ENCODE measurements at regions not wholly inside any gene's neighbourhood (a gene's known extent, or its start where the extent isn't known, plus 50 kb on each side); places are given as distances from the start of the nearest gene placed in this dataset.
"Not testable (repeated sequence)": the region's sequence is repeated elsewhere in the genome, so short reads cannot be mapped to it uniquely, and the experiment has no call there.

GRCh38 chr6:9744119-9744518 lies 670.8 kb downstream of the TFAP2A start:
- no peak for TF ChIP-seq CTCF (IDR thresholded peaks at IDR 0.05)
- Histone ChIP-seq H3K36me3 (no peaks in the 10 kb centered on the region), H3K27me3 (no peaks in the 10 kb centered on the region), H3K9me3 (no peaks in the 10 kb centered on the region), H3K4me3 (no peak overlapping the region), H3K27ac (no peak overlapping the region), H3K4me1 (no peaks in the 10 kb centered on the region)
- DNase-seq (ENCODE audit: low spot score): no peak

GRCh38 chr6:9732056-9732455 lies 682.8 kb downstream of the TFAP2A start:
- Histone ChIP-seq H3K9me3 (no peaks in the 10 kb centered on the region), H3K27me3 (no peaks in the 10 kb centered on the region), H3K36me3 (no peaks in the 10 kb centered on the region), H3K27ac (no peak overlapping the region), H3K4me1 (no peaks in the 10 kb centered on the region), H3K4me3 (no peak overlapping the region)
- no peak for DNase-seq (ENCODE audit: low spot score)
- no peak for TF ChIP-seq CTCF (IDR thresholded peaks at IDR 0.05)

- not testable (repeated sequence) for H3K36me3 ChIP-seq; H3K9me3 ChIP-seq; H3K27me3 ChIP-seq; H3K4me1 ChIP-seq; DNase-seq (ENCODE audit: low spot score); H3K4me3 ChIP-seq; H3K27ac ChIP-seq
Measured at GRCh38 chr6:9725776-9726175, 689.1 kb downstream of the TFAP2A start.

GRCh38 chr6:9717568-9717967 lies 697.3 kb downstream of the TFAP2A start:
- H3K36me3 ChIP-seq: no peaks in the 10 kb centered on the region
- H3K4me1 ChIP-seq: no peaks in the 10 kb centered on the region
- H3K9me3 ChIP-seq: no peaks in the 10 kb centered on the region
- H3K4me3 ChIP-seq: no peak overlapping the region
- no peaks in the 10 kb centered on the region for H3K27me3 ChIP-seq
- DNase-seq (ENCODE audit: low spot score): no peak
- H3K27ac ChIP-seq: no peak overlapping the region
- TF ChIP-seq CTCF (IDR thresholded peaks at IDR 0.05): no peak

- Histone ChIP-seq H3K9me3 (no peaks in the 10 kb centered on the region), H3K27me3 (no peaks in the 10 kb centered on the region), H3K27ac (no peak overlapping the region), H3K4me3 (no peak overlapping the region), H3K4me1 (no peaks in the 10 kb centered on the region), H3K36me3 (no peaks in the 10 kb centered on the region)
- TF ChIP-seq CTCF (IDR thresholded peaks at IDR 0.05): no peak
- no peak for DNase-seq (ENCODE audit: low spot score)
Measured at GRCh38 chr6:9711365-9711764, 703.5 kb downstream of the TFAP2A start.

GRCh38 chr6:9710574-9710973 lies 704.3 kb downstream of the TFAP2A start:
- no peaks in the 10 kb centered on the region for H3K9me3 ChIP-seq
- TF ChIP-seq CTCF (IDR thresholded peaks at IDR 0.05): no peak
- no peak overlapping the region for H3K4me3 ChIP-seq
- DNase-seq (ENCODE audit: low spot score): no peak
- no peaks in the 10 kb centered on the region for H3K4me1 ChIP-seq
- no peaks in the 10 kb centered on the region for H3K27me3 ChIP-seq
- H3K27ac ChIP-seq: no peak overlapping the region
- H3K36me3 ChIP-seq: no peaks in the 10 kb centered on the region
